ENCODE measurements at regions not wholly inside any gene's neighbourhood (a gene's known extent, or its start where the extent isn't known, plus 50 kb on each side); places are given as distances from the start of the nearest gene placed in this dataset.
"Not testable (repeated sequence)": the region's sequence is repeated elsewhere in the genome, so short reads cannot be mapped to it uniquely, and the experiment has no call there.

- not testable (repeated sequence) for DNase-seq
These were observed 235.7 kb downstream of the PTN start for GRCh38 chr7:137107802-137108201.

GRCh38 chr7:137103526-137103925 lies 235.1 kb downstream of the CHRM2 start:
- not testable (repeated sequence) for DNase-seq

GRCh38 chr7:137097111-137097510 lies 228.7 kb downstream of the CHRM2 start:
- no peak for DNase-seq

- DNase-seq = no peak
These were observed 228.2 kb downstream of the CHRM2 start for GRCh38 chr7:137096607-137097006.

GRCh38 chr7:137093198-137093597 lies 224.7 kb downstream of the CHRM2 start:
- no peak for DNase-seq

GRCh38 chr7:137091396-137091795 lies 222.9 kb downstream of the CHRM2 start:
- peak in 1 of 2 experiments; percentile 32 for DNase-seq

- DNase-seq = no peak
These were observed 218.4 kb downstream of the CHRM2 start for GRCh38 chr7:137086896-137087295.

GRCh38 chr7:137084607-137085380 lies 216.3 kb downstream of the CHRM2 start:
- DNase-seq = no peak

GRCh38 chr7:137082391-137082790 lies 213.9 kb downstream of the CHRM2 start:
- DNase-seq = peak in 1 of 2 experiments; percentile 8

- peak in 1 of 2 experiments; percentile 26 for DNase-seq
These were observed 213.1 kb downstream of the CHRM2 start for GRCh38 chr7:137081321-137082093.

GRCh38 chr7:137080516-137081203 lies 212.2 kb downstream of the CHRM2 start:
- DNase-seq = peak in 1 of 2 experiments; percentile 40

GRCh38 chr7:137078781-137079180 lies 210.3 kb downstream of the CHRM2 start:
- no peak for DNase-seq

- DNase-seq = no peak
These were observed 206.1 kb downstream of the CHRM2 start for GRCh38 chr7:137074391-137075030.

GRCh38 chr7:137073571-137074325 lies 205.3 kb downstream of the CHRM2 start:
- no peak for DNase-seq
